GM18909 (cell line): ENCODE measurements at regions not wholly inside any gene's neighbourhood (a gene's known extent, or its start where the extent isn't known, plus 50 kb on each side); places are given as distances from the start of the nearest gene placed in this dataset.

Experiments
- ATAC-seq: cut with Tn5 transposase; IDR thresholded peaks from one replicate; pipeline ENCODE4 v1.9.1; 2021; ENCODE audit warnings: mild to moderate bottlenecking; ENCODE audit not compliant: unreplicated experiment, poor library complexity

DNA sequence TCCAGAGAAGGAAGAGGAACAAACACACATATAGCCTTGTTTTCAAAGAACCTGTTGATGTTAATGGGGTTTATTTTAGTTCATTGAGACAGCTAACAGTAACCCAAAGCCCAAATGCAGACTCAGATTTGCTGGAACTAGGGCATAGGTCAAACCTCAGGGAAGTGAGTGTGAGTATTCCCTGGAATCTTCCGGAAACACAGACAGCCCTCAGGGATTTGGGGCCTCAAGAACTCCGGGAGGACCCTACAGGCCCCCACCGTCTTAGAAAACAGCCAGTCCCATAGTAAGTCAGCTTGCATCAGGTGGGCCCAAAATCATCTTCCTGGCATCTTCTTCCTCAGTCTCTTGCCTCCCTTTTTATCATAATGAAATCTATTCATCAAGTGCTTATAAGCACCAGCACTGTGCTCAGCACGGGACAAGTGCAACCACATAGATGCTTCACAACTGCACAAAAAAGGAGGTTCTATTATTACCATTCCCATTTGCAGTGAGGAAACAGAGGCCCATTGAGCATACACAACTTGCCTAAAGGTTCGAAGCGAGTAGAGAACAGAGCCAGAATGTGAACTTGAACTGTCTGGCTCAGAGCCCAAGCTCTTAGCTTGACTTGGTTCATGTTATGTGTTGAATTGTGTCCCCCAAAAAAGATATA, 50.2 kb upstream of the BCL11A start:
- ATAC-seq, result no peak

DNA sequence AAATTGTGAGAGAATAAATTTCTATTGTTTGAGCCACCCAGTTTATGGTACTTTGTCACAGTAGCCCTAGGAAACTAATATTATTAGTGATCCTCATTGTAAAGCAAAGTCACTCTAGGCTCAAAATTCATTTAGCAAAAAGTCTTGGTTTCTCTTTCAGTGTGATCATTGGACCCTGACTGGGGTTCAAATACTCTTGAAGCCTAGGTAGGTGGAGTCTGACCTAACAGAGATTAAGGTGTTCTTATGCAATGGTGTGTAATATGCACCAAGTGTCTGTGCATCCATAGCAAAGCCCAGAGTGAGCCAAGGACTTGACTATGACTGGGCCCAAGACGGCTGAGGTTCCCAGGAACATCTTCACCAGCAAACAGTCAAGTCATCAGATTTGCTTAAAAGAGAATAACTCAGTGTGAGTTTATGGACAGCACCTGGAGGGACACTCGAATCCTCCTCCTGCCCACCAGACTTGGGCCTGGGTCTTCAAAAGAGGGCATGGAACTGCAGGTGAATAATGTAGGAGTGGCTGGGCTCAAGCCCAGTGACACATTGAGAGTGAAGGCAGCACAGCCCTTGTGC, 51.1 kb upstream of the BCL11A start:
- ATAC-seq, result no peak

DNA sequence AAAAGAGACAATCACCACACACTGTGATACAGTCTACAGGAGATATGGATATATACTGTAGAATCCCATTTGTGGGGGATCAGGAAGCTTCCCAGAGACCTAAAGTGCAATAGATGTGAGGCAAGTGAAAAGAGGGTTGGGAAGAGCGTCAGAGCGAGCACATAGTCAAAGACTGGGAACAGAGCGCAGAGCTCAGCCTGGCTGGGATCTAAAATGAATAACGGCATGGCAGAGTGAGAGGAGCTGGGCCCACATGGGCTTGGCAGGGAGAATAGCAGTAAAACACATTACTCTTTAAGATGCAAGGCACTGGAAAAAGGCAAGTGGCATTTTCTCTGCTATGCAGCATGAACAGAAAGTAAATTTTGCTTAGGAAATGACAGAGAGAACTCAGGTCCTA, 52.4 kb upstream of the BCL11A start:
- no peak for ATAC-seq

DNA sequence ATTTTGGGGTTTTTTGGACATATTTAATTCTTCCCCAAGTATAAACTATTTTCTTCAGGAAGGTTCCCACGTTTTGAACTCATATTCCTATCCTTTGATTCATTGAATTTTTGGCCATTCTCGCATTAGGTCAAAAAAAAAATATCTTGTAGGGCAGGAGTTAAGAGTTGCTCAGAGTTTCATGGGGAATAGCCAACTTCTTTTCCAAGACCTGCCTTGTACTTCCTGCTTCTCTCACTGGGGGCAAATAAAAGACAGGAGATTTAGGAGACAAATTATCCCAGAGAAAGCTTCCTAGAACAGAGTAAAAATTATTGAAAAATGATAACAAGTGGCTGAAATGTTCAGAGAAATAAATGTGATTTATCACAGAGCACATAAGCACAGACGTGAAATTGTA, 55.2 kb upstream of the BCL11A start:
- ATAC-seq, result no peak

DNA sequence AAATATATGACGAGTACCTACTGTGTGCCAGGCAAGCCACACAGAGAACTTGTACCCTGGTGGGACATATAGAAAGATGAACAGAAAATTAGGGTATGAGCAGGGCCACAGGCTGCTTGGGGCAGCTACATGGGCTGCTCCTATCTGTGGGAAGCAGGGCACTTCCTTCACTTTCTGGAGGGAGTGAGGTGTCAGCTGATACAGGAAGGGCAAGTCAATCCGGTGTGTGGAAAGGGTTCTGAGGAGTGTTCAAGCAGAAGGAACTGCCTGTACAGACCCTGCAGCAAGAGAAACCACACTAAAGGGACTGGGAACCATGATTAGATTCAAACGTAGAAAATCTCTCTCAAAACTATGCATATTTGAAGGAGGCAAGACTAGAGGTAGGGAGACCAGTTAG, 58.6 kb upstream of the BCL11A start:
- no peak for ATAC-seq

DNA sequence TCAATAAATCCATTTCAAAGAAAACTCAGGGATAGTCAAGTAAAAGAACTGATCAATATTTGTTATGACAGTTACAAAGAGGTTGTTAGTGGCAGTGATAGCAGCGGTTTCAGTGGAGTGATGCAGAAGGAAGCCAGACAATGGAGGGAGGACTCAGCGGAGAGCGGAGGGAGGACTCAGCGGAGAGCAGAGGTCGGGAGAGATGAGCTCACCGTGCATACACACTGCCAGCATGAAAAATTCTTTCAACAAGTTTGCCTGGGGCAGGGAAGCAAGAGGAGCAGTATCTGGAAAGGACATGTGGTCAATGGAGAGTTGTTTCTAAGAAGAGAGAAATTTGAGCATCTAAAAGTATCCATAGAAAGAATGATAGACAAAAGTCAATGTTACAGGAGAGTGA, 60.9 kb upstream of the BCL11A start:
- ATAC-seq, result no peak

DNA sequence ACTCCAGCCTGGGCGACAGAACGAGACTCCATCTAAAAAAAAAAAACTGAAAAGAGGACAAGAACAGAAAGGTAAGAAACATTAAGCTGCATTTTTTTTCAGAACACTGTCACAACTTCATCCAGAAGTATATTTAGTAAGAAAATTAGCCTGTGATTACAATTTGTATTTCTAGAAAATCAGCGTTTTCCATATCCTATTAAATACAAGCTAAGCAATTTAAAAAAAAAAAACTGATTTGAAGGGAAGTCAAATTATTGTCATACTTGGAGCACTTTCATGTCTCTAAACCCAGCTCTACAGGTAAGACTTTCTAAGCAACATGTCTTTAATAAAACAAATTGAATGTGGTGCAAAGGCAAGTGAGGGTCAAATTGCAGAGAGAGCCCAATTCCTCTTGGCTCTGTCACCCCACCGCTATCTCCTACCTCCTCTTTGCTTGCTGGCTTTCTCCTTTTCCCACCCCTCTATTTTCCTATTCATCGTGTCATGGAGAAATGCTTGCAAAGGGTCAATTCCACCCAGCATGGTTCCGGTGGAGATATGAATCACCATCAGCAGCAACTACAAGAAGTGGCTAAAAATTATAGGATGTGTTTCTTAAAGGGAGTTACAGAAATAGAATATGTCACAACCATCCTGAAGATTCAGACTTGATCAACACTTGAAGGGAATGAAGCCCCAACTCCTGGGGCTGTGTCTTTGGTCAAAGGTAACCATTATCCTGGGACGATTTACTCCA, 68.4 kb upstream of the BCL11A start:
- no peak for ATAC-seq

DNA sequence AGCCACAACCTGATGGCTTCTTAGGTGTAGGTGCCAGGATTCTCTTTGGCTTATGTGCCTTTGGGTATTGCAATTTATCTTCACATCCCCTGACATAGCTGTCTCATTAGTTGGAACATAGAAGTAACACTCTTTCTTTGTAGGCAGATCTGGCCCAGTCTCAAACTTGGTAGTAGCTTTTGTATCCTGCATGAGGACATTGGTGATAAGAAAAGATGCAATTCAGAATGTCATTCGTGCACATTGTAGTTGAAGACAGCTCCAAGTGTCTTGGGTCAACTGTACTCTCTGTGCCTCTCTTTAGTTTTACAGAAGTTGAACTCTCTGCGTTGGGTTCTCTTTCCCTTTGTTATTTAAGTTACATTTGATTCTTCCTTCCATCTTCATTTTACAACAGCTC, 69.6 kb upstream of the BCL11A start:
- ATAC-seq, result no peak

DNA sequence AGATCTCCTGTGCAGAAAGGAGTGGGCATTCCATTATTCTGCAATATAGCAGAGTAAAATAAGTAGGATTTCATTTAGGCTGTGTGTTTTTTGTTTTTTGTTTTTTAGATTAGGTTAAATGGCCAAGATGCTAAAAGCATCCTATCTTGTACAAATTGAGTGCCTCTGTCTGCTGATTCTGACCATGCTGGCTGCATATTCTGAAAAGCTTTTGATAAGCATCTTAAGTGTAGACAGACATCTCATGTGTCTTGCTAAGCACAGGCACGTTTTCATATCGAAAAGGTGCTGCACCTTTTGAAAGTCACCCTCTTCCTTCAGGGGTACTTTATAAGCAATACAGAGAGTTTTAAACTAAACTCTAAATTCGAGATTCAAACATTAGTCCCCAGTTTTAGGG, 74.0 kb upstream of the BCL11A start:
- no peak for ATAC-seq

DNA sequence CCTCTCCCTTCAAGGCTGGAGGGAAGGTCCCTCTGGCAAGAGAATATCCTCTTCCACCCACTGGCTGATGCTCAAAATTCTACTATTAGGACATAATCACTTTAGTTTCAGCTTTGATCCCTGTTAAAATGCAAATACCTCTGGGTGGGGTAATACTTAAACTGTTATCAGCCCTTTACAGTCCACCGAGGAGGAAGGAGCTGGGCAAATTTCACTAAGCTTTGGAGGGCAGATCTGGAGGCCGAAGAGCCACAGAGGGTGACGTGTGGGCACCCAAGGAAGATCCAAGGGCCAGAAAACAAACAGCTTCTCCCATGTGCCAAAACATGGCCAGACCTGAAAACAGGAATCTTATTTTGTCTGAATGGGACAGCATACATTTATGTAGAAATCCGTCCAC, 74.6 kb upstream of the BCL11A start:
- ATAC-seq, result no peak

DNA sequence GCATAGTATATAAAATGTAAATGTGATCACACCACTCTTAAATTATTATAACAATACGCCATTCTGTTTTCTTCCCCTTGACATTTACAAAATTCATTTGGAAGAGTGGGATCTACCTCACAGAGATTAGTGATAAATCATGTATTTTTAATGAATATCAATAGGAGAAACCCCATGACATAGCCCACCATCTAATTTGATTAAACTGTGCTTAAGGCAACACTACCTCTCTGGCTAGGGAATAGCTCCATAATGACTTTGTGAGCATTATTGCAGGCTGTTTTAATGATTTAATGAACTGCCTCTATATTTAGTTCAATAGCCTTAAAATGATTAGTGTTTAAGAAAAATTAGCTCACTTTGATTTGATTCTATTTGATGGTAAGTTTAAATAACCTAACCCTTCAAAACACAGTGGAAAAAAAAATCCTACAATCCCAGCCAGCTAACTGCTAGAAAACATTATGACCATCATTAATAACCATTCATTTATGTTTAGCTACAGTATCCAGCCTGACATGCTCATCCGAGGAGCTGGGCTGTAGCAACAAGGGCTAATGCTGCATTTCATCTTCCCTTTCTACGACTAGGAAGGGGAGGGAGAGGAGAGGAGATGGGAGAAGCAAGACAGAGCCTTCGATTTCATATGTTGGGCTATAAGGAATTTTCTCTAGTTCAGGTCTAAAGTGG, 75.3 kb upstream of the BCL11A start:
- ATAC-seq, result no peak

DNA sequence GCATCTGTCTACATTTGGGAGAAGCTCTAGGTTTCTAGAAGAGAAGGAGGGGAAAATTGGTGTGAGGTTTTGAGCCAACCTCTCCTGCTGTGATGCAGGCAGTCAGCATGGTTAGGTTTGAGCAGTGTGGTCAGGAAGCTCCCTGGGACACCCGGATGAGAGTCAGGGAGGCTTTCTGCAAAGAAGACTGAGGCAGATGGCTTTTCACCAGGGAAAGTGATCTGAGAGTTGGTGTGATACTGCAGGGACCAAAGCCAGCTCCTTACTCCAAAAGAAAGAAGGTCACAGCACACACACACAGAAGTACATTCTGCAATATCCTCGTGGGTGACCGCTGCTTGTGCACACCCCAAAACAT, 75.8 kb upstream of the BCL11A start:
- no peak for ATAC-seq

DNA sequence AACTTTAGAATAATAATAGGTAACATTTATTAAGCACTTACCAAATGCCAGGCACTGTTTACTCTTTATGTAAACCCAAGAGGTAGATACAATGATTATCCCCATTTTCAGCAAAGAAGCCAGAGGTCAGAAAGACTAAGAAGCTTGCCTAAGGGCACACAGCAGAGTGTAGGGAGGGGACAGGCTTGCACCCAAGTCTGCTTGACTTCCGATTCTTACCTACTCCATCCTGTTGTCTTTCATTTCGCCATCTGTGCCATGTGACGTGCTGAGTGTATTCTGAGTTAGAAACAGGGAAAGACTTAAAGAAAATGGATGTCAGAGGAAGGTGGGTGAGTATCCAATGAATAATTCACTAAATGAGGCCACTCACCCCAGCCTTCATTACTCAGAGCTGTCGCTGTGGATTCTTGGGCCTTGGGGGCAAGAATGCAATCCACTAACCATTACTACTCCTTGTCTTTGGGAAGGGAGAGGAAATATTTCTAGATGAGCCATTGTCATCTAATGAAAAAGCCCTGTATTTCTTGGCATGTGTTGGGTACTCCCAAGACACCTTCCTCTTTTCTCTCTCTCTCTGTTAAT, 76.4 kb upstream of the BCL11A start:
- ATAC-seq, result no peak

DNA sequence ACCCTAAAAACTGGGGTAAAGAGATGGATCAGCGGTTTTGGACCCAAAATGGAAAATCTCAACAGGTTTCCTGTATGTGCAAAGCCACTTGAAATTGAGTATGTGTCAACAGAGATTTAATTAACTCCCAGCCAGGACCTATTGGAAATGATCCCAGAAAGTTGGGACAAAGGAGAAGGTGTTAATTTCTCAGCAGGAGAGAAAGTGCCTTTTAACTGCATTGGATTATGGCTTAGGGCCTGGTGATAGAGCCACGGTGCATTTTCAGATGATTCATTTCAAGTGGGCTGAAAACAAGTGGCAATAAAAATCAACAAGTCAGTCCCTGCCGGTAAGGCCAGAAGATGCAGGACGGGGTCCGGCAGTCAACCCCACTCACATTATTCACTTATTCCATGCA, 80.2 kb upstream of the BCL11A start:
- no peak for ATAC-seq

DNA sequence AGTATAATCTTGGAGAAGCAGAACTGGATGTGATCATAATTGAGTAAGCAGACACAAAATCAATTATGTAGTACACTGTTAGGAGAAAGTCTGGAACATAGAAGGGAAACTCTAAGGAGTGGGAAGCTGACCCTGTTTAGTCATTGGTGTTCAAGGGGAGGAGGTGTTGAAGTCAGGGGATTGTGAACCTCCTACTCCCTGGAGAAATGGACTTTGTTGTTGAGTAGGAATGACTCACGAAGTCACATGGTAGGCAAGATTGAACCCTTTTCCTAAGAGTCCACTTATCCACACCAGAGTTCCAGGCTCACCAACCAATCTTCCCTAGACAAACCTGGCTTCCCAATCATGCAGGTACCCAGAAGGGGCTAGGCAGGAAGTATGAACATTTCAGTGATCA, 81.0 kb upstream of the BCL11A start:
- ATAC-seq, result no peak

DNA sequence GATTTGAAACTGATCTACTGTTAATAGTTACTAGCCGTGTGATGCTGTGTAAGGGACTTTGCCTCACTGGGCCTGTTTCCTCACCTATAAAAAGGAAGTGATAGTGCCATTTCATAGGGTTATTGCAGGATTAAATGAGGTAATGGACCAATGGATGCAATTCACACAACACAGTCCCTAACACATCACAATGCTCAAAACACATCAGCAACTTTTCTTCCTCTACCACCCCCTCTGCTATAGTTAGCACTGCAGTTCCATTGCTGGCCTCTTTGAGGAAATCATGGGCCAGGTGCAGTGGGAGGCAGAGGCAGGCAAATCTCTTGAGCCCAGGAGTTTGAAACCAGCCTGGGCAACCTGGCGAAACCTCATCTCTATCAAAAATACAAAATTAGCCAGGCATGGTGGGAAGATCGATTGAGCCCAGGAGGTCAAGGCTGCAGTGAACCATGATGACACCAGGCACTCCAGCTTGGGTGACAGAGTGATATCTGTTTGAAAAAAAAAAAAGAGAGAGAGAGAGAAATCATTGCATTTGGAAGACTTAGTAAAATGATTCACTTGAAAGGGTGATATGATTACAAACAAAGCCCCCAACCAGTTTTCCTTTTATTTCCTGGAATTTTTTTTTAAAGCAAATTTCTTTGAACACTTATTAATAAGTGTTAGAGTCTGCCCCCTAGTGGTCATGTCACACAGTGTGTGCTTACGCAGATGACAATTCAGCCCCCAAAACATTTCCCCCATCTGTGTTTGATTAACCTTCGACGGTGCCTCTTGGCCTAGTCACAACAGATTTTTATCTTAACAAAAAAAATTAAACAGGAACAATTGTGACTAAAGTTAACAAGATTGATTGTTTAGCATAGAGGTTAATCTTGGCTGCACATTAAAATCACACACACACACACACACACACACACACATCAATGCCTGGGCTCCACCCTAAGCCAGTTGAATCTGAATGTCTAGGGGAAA, 88.6 kb upstream of the BCL11A start:
- peak; percentile 67 for ATAC-seq

DNA sequence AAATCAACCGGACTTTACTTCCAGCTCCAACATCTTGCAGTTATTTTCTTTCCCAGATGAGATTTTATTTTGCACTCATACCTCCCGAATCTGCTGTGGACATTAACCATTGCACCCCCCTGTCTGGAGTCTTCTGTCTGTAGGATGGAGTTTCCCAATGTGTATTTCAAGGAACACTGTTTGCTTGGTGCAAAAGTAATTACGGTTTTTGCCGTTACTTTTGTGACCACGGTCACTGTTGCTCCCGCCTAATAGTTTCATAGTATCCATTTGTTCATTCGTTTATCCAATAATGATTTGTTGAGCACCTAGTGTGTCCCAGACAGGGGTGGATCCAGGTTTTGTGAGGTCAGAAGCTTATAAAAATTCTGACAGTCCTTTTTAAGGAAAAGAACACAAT, 90.3 kb upstream of the BCL11A start:
- ATAC-seq, result no peak

DNA sequence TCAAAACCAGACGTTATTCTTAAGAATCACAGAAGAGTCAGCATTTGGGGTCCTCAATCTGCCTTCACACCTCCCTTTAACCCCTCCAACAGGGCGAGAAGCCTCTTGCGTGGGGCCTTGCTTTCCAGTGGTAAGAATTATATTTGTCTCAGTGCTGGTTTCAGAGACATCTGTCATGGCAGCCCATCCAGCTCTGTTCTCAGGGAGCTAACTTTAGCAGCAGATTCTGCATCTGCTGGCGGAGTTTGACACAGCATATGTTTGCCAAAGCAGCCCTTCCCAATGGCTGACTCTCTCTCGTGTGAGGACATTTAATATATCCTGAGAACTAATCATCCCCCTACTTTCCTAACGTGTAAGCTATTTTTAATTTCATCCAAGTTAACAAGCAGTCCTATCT, 91.5 kb upstream of the BCL11A start:
- no peak for ATAC-seq

DNA sequence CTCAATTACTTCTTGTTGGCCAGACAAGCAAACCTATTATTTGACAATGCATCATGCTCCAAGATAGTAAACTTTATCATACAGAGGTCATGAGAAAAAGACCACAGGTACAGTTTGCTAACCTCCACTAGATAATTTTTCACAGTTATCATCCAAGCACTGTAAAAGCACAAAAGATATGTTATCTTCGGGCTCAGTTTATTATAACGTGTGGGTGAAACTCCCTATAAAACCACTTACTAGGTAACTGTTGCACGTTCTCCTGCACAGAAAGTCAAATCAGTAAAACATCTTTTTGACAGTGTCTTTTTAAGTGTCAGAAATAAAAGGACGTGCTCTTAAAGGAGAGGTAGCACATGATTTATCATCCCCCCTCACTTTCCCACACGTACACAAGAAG, 94.7 kb upstream of the BCL11A start:
- no peak for ATAC-seq

DNA sequence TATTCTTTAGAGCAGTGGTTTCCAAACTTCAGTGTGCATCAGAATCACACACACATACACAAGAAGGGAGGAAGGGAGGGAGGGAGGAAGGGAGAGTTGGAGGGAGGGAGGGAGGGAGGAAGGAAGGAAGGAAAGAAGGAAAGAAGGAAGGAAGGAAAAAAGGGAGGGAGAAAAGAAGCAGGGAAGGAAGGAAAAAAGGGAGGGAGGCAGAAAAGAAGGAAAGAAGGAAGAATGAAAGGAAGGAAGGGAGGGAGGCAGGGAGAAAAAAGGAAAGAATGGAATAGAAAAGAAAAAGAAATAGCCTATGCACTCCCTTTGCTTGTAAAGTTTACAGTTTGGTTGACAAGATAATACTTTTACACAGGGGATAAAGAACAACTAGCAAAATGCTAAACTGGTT, 96.3 kb upstream of the BCL11A start:
- no peak for ATAC-seq
